DND-41 (cell line): ENCODE measurements at regions not wholly inside any gene's neighbourhood (a gene's known extent, or its start where the extent isn't known, plus 50 kb on each side); places are given as distances from the start of the nearest gene placed in this dataset.

Source experiments
- ATAC-seq: fragments of 200-7000 bp; cut with Tn5 transposase; 3 replicates; pipeline ENCODE4 v1.9.1; 2021; ENCODE audit warnings: low read depth; ENCODE audit not compliant: insufficient read depth
- DNase-seq: peaks from one replicate; pipeline ENCODE4 v3.0.0-alpha.2; 2020
- H2AFZ ChIP-seq: 2 replicates; pipeline ENCODE4 v1.6.0; 2012; ENCODE audit warnings: low read depth, low read length
- H3K27ac ChIP-seq: 2 replicates; pipeline ENCODE4 v1.5.1; 2012; ENCODE audit warnings: low read length, inconsistent platforms
- H3K27me3 ChIP-seq: fragments of 200-600 bp; sonication (generic); 2 replicates; pipeline ENCODE4 v1.6.0; 2012; ENCODE audit warnings: low read length, mild to moderate bottlenecking, inconsistent platforms; ENCODE audit not compliant: insufficient read depth, poor library complexity
- H3K36me3 ChIP-seq: 2 replicates; pipeline ENCODE4 v1.5.1; 2012; ENCODE audit warnings: low read length, inconsistent platforms; ENCODE audit not compliant: insufficient read depth
- H3K4me1 ChIP-seq: 2 replicates; pipeline ENCODE4 v1.5.1; 2012; ENCODE audit warnings: mild to moderate bottlenecking, low read length; ENCODE audit not compliant: insufficient read depth
- H3K4me2 ChIP-seq: 2 replicates; pipeline ENCODE4 v1.6.0; 2012; ENCODE audit warnings: mild to moderate bottlenecking, moderate library complexity, low read length, inconsistent platforms; ENCODE audit not compliant: insufficient read depth
- H3K4me3 ChIP-seq, 2 experiments: fragments of 200-600 bp in 1 of 2; shearing (Covaris generic) in 1 of 2; 2 replicates each; pipeline ENCODE4 v1.5.1; 2012 to 2016; ENCODE audit warnings: inconsistent platforms in 2 of 2, low read length in 2 of 2, mild to moderate bottlenecking in 2 of 2, low read depth in 1 of 2, moderate library complexity in 1 of 2
- H3K79me2 ChIP-seq: 2 replicates; pipeline ENCODE4 v1.6.0; 2012; ENCODE audit warnings: low read length, inconsistent platforms; ENCODE audit not compliant: insufficient read depth
- H3K9ac ChIP-seq: 2 replicates; pipeline ENCODE4 v1.6.0; 2012; ENCODE audit warnings: low read depth, mild to moderate bottlenecking, inconsistent platforms, low read length, moderate library complexity
- H3K9me3 ChIP-seq: 2 replicates; pipeline ENCODE4 v1.5.1; 2012; ENCODE audit warnings: low read length, moderate library complexity, mild to moderate bottlenecking, inconsistent platforms; ENCODE audit not compliant: insufficient read depth, severe bottlenecking
- H4K20me1 ChIP-seq: 2 replicates; pipeline ENCODE4 v1.6.0; 2012; ENCODE audit warnings: low read length; ENCODE audit not compliant: insufficient read depth
- CTCF ChIP-seq: IDR thresholded peaks from 2 replicates; pipeline ENCODE4 v1.5.1; 2012; ENCODE audit warnings: borderline replicate concordance, low read length, moderate library complexity, mild to moderate bottlenecking; ENCODE audit not compliant: poor library complexity, severe bottlenecking; ENCODE audit errors: extremely low read depth
- EZH2 ChIP-seq: IDR thresholded peaks from 3 replicates; pipeline ENCODE4 v1.6.1; 2012; ENCODE audit warnings: borderline replicate concordance, low read depth, mild to moderate bottlenecking, moderate library complexity, low read length, inconsistent platforms; ENCODE audit not compliant: severe bottlenecking

- Histone ChIP-seq H3K79me2 (no peaks in the 10 kb centered on the region), H3K9me3 (no peaks in the 10 kb centered on the region), H3K4me3 (no peak overlapping the region), H3K4me1 (peaks cover 8% of the 10 kb centered on the region), H3K27me3 (no peaks in the 10 kb centered on the region), H3K27ac (no peak overlapping the region), H4K20me1 (no peaks in the 10 kb centered on the region), H2AFZ (no peak overlapping the region), H3K9ac (no peak overlapping the region), H3K36me3 (no peaks in the 10 kb centered on the region), H3K4me2 (no peak overlapping the region)
- DNase-seq (no peak), ATAC-seq (no peak)
- no peak for TF ChIP-seq EZH2
- no peak for TF ChIP-seq CTCF
Measured at GRCh38 chr15:38658431-38658830, 93.8 kb upstream of the RASGRP1 start.

- Histone ChIP-seq H4K20me1 (no peaks in the 10 kb centered on the region), H3K4me3 (no peak overlapping the region), H3K9ac (no peak overlapping the region), H3K27me3 (no peaks in the 10 kb centered on the region), H3K4me1 (0 out of 2 replicates have a peak, but pooled peaks cover 3% of the 10 kb centered on the region), H3K9me3 (no peaks in the 10 kb centered on the region), H2AFZ (no peak overlapping the region), H3K36me3 (no peaks in the 10 kb centered on the region), H3K79me2 (no peaks in the 10 kb centered on the region), H3K27ac (no peak overlapping the region), H3K4me2 (no peak overlapping the region)
- TF ChIP-seq EZH2 (no peak), CTCF (no peak)
- DNase-seq: no peak
- ATAC-seq: no peak
Measured at GRCh38 chr15:38660738-38661137, 96.1 kb upstream of the RASGRP1 start.

- ATAC-seq (no peak), DNase-seq (no peak)
- H3K9ac ChIP-seq: no peak overlapping the region
- peaks cover 9% of the 10 kb centered on the region for H3K4me1 ChIP-seq
- no peaks in the 10 kb centered on the region for H3K9me3 ChIP-seq
- no peak overlapping the region for H3K4me2 ChIP-seq
- H2AFZ ChIP-seq: no peak overlapping the region
- no peak overlapping the region for H3K27ac ChIP-seq
- TF ChIP-seq CTCF: no peak
- no peak for TF ChIP-seq EZH2
- no peak overlapping the region for H3K4me3 ChIP-seq
- H3K36me3 ChIP-seq: no peaks in the 10 kb centered on the region
- H3K27me3 ChIP-seq: no peaks in the 10 kb centered on the region
- H3K79me2 ChIP-seq: no peaks in the 10 kb centered on the region
- H4K20me1 ChIP-seq: no peaks in the 10 kb centered on the region
Measured at GRCh38 chr15:38662033-38662802, 97.6 kb upstream of the RASGRP1 start.

- no peaks in the 10 kb centered on the region for H3K79me2 ChIP-seq
- peaks cover 15% of the 10 kb centered on the region for H3K4me1 ChIP-seq
- no peaks in the 10 kb centered on the region for H4K20me1 ChIP-seq
- no peaks in the 10 kb centered on the region for H3K27me3 ChIP-seq
- no peak overlapping the region for H3K4me3 ChIP-seq
- no peak overlapping the region for H2AFZ ChIP-seq
- ATAC-seq (no peak), DNase-seq (no peak)
- H3K36me3 ChIP-seq: no peaks in the 10 kb centered on the region
- no peaks in the 10 kb centered on the region for H3K9me3 ChIP-seq
- no peak overlapping the region for H3K27ac ChIP-seq
- no peak overlapping the region for H3K9ac ChIP-seq
- TF ChIP-seq EZH2: no peak
- no peak for TF ChIP-seq CTCF
- H3K4me2 ChIP-seq: no peak overlapping the region
Measured at GRCh38 chr15:38662805-38663204, 98.2 kb upstream of the RASGRP1 start.
